Lower lobe of right lung (tissue), 2 donors: ENCODE measurements at regions not wholly inside any gene's neighbourhood (a gene's known extent, or its start where the extent isn't known, plus 50 kb on each side); places are given as distances from the start of the nearest gene placed in this dataset.
A peak's percentile ranks its signal among the peaks of the same experiment; 100 is the strongest.

Source experiments
- ATAC-seq, 2 donors: fragments of 200-7000 bp; cut with Tn5 transposase; one replicate each; pipeline ENCODE4 v1.9.1; 2020 to 2022; ENCODE audit warnings: mild to moderate bottlenecking in 2 of 2, moderate library complexity in 2 of 2
- DNase-seq: peaks from one replicate; pipeline ENCODE4 v3.0.0-alpha.2; 2020
- H3K27ac ChIP-seq: fragments of 200-600 bp; one replicate; pipeline ENCODE4 v1.8.0; 2022
- H3K27me3 ChIP-seq: fragments of 200-600 bp; one replicate; pipeline ENCODE4 v1.8.0; 2022; ENCODE audit warnings: low read depth
- H3K36me3 ChIP-seq: fragments of 200-600 bp; one replicate; pipeline ENCODE4 v1.8.0; 2022; ENCODE audit warnings: mild to moderate bottlenecking
- H3K4me1 ChIP-seq: fragments of 200-600 bp; one replicate; pipeline ENCODE4 v1.8.0; 2022
- H3K4me3 ChIP-seq: fragments of 200-600 bp; one replicate; pipeline ENCODE4 v1.8.0; 2022; ENCODE audit warnings: mild to moderate bottlenecking
- H3K9me3 ChIP-seq: fragments of 200-600 bp; one replicate; pipeline ENCODE4 v1.8.0; 2022
- CTCF ChIP-seq: fragments of 200-600 bp; IDR thresholded peaks from one replicate; pipeline ENCODE4 v1.8.0; 2022; ENCODE audit warnings: antibody characterized with exemption, mild to moderate bottlenecking
- intact Hi-C: fragments of 100-400 bp; cut with DNase I; formaldehyde crosslinking; loops from one replicate; pipeline ENCODE4 v1.11.0; 2022
- donor health status: DM: no; HTN: yes; CAD: no; lungs with severe emphysema.

- no peak for TF ChIP-seq CTCF
- H3K36me3 ChIP-seq, result no peaks in the 10 kb centered on the region
- no peak for ATAC-seq
- no peak overlapping the region for H3K27ac ChIP-seq
- intact Hi-C loops, result no loop called here
- no peak overlapping the region for H3K4me3 ChIP-seq
- no peaks in the 10 kb centered on the region for H3K9me3 ChIP-seq
- no peak for DNase-seq
- peaks cover 11% of the 10 kb centered on the region for H3K4me1 ChIP-seq
- peaks cover 8% of the 10 kb centered on the region for H3K27me3 ChIP-seq
Measured at GRCh38 chr6:167711211-167711610, 115.5 kb upstream of the AFDN start.

- ATAC-seq, result no peak
- Histone ChIP-seq H3K27me3 (peaks cover 8% of the 10 kb centered on the region), H3K4me1 (peaks cover 11% of the 10 kb centered on the region), H3K36me3 (no peaks in the 10 kb centered on the region), H3K4me3 (no peak overlapping the region), H3K9me3 (no peaks in the 10 kb centered on the region), H3K27ac (no peak overlapping the region)
- no peak for DNase-seq
- no peak for TF ChIP-seq CTCF
- intact Hi-C loops, result no loop called here
Measured at GRCh38 chr6:167711768-167712730, 114.7 kb upstream of the AFDN start.

GRCh38 chr6:167712731-167713475 lies 113.8 kb upstream of the AFDN start:
- no peak for TF ChIP-seq CTCF
- Histone ChIP-seq H3K9me3 (no peaks in the 10 kb centered on the region), H3K4me1 (peaks cover 11% of the 10 kb centered on the region), H3K36me3 (no peaks in the 10 kb centered on the region), H3K27ac (no peak overlapping the region), H3K27me3 (peaks cover 8% of the 10 kb centered on the region), H3K4me3 (no peak overlapping the region)
- DNase-seq (no peak), ATAC-seq (peak in 1 of 2 donors; percentile 12)
- intact Hi-C loops, result no loop called here

GRCh38 chr6:167714152-167714551 lies 112.6 kb upstream of the AFDN start:
- H3K4me3 ChIP-seq, result no peak overlapping the region
- no peak for ATAC-seq
- H3K27ac ChIP-seq, result no peak overlapping the region
- no peaks in the 10 kb centered on the region for H3K9me3 ChIP-seq
- peaks cover 11% of the 10 kb centered on the region for H3K4me1 ChIP-seq
- no peak for DNase-seq
- TF ChIP-seq CTCF, result no peak
- H3K36me3 ChIP-seq, result no peaks in the 10 kb centered on the region
- H3K27me3 ChIP-seq, result peaks cover 8% of the 10 kb centered on the region
- intact Hi-C loops, result no loop called here

- Histone ChIP-seq H3K4me3 (no peak overlapping the region), H3K36me3 (no peaks in the 10 kb centered on the region), H3K4me1 (peaks cover 11% of the 10 kb centered on the region), H3K27me3 (peaks cover 8% of the 10 kb centered on the region), H3K9me3 (no peaks in the 10 kb centered on the region), H3K27ac (no peak overlapping the region)
- ATAC-seq (no peak), DNase-seq (no peak)
- intact Hi-C loops, result no loop called here
- no peak for TF ChIP-seq CTCF
Measured at GRCh38 chr6:167717455-167717854, 109.3 kb upstream of the AFDN start.
